ENCODE measurements at regions not wholly inside any gene's neighbourhood (a gene's known extent, or its start where the extent isn't known, plus 50 kb on each side); places are given as distances from the start of the nearest gene placed in this dataset.

- TF ChIP-seq CTCF (IDR thresholded peaks at IDR 0.05), result no peak
- no peak for TF ChIP-seq POLR2A (IDR thresholded peaks at IDR 0.05)
- no peak for TF ChIP-seq POLR2AphosphoS5 (IDR thresholded peaks at IDR 0.05)
- TF ChIP-seq EP300 (IDR thresholded peaks at IDR 0.05), result no peak
Observed at GRCh38 chr13:34019870-34020269, 201.9 kb downstream of the RFC3 start.

Data from gastroesophageal sphincter (tissue), 3 donors.